Hepatocyte (in vitro differentiated cells): ENCODE measurements at regions not wholly inside any gene's neighbourhood (a gene's known extent, or its start where the extent isn't known, plus 50 kb on each side); places are given as distances from the start of the nearest gene placed in this dataset.
A peak's percentile ranks its signal among the peaks of the same experiment; 100 is the strongest.

Source experiments
- DNase-seq: peaks from one replicate; pipeline ENCODE4 v3.0.0-alpha.2; 2016; ENCODE audit warnings: low spot score
- H2AFZ ChIP-seq: fragments of 200-600 bp; sonication (generic); 2 replicates; pipeline ENCODE4 v1.6.0; 2016; ENCODE audit warnings: antibody characterized with exemption, mild to moderate bottlenecking
- H3K27ac ChIP-seq: fragments of 200-600 bp; sonication (generic); 2 replicates; pipeline ENCODE4 v1.5.1; 2016; ENCODE audit warnings: mild to moderate bottlenecking
- H3K27me3 ChIP-seq: fragments of 200-600 bp; sonication (generic); 2 replicates; pipeline ENCODE4 v1.6.1; 2016
- H3K36me3 ChIP-seq: fragments of 200-600 bp; sonication (generic); replicated peaks from 2 replicates; pipeline ENCODE4 v1.5.1; 2016; ENCODE audit warnings: low read depth; ENCODE audit not compliant: insufficient read depth
- H3K4me1 ChIP-seq: fragments of 200-600 bp; sonication (generic); 2 replicates; pipeline ENCODE4 v1.5.1; 2016; ENCODE audit warnings: mild to moderate bottlenecking, moderate library complexity; ENCODE audit not compliant: insufficient read depth
- H3K4me2 ChIP-seq: fragments of 200-600 bp; sonication (generic); 2 replicates; pipeline ENCODE4 v1.6.0; 2016
- H3K4me3 ChIP-seq: fragments of 200-600 bp; sonication (generic); 2 replicates; pipeline ENCODE4 v1.5.1; 2016; ENCODE audit warnings: mild to moderate bottlenecking
- H3K79me2 ChIP-seq: fragments of 200-600 bp; sonication (generic); 2 replicates; pipeline ENCODE4 v1.6.0; 2017; ENCODE audit warnings: mild to moderate bottlenecking
- H3K9me2 ChIP-seq: fragments of 200-600 bp; sonication (generic); replicated peaks from 2 replicates; pipeline ENCODE4 v1.6.0; 2017; ENCODE audit warnings: mild to moderate bottlenecking; ENCODE audit not compliant: insufficient read depth
- H3K9me3 ChIP-seq: fragments of 200-600 bp; sonication (generic); 2 replicates; pipeline ENCODE4 v1.5.1; 2016; ENCODE audit warnings: low read depth, mild to moderate bottlenecking
- H4K20me1 ChIP-seq: fragments of 200-600 bp; sonication (generic); 2 replicates; pipeline ENCODE4 v1.6.0; 2016; ENCODE audit warnings: mild to moderate bottlenecking; ENCODE audit not compliant: insufficient read depth, poor library complexity, severe bottlenecking
- CTCF ChIP-seq: fragments of 200-600 bp; sonication (generic); IDR thresholded peaks from 2 replicates; pipeline ENCODE4 v1.5.1; 2016; ENCODE audit warnings: antibody characterized with exemption, mild to moderate bottlenecking; ENCODE audit not compliant: poor library complexity
- EZH2 ChIP-seq: fragments of 200-600 bp; sonication (generic); IDR thresholded peaks from 2 replicates; pipeline ENCODE4 v1.6.1; 2016; ENCODE audit warnings: antibody characterized with exemption, mild to moderate bottlenecking, borderline replicate concordance
- EZH2phosphoT487 ChIP-seq: fragments of 200-600 bp; sonication (generic); IDR thresholded peaks from one replicate; pipeline ENCODE4 v1.6.1; 2018; ENCODE audit warnings: antibody characterized with exemption, mild to moderate bottlenecking, low read depth, moderate library complexity; ENCODE audit not compliant: unreplicated experiment, severe bottlenecking
- WGBS: methylation state at CpG from one replicate; pipeline ENCODE4 v1.1.6; 2016; ENCODE audit warnings: low lambda C conversion rate; ENCODE audit errors: missing lambda C conversion rate; 5-methylcytosine and 5-hydroxymethylcytosine counted together

- no peak for DNase-seq
- Histone ChIP-seq H3K9me2 (no peaks in the 10 kb centered on the region), H3K36me3 (no peaks in the 10 kb centered on the region), H3K79me2 (no peaks in the 10 kb centered on the region), H3K27ac (peak overlapping the region; percentile 34), H4K20me1 (no peaks in the 10 kb centered on the region), H2AFZ (no peak overlapping the region), H3K9me3 (no peaks in the 10 kb centered on the region), H3K4me2 (no peak overlapping the region), H3K4me3 (no peak overlapping the region), H3K27me3 (no peaks in the 10 kb centered on the region), H3K4me1 (no peaks in the 10 kb centered on the region)
- 79% methylated on average over 5 of the region's 5 CpGs for WGBS
- TF ChIP-seq EZH2 (no peak), CTCF (no peak), EZH2phosphoT487 (no peak)
Observed at GRCh38 chr11:113634940-113635575, 71.0 kb downstream of the TMPRSS5 start.

- 83% methylated on average over 2 of the region's 2 CpGs for WGBS
- H3K4me1 ChIP-seq, result no peaks in the 10 kb centered on the region
- H4K20me1 ChIP-seq, result no peaks in the 10 kb centered on the region
- H3K9me2 ChIP-seq, result no peaks in the 10 kb centered on the region
- H3K9me3 ChIP-seq, result no peaks in the 10 kb centered on the region
- no peak overlapping the region for H3K27ac ChIP-seq
- no peak overlapping the region for H2AFZ ChIP-seq
- H3K4me2 ChIP-seq, result no peak overlapping the region
- no peaks in the 10 kb centered on the region for H3K27me3 ChIP-seq
- no peak for DNase-seq
- TF ChIP-seq CTCF (no peak), EZH2phosphoT487 (no peak), EZH2 (no peak)
- no peak overlapping the region for H3K4me3 ChIP-seq
- no peaks in the 10 kb centered on the region for H3K36me3 ChIP-seq
- no peaks in the 10 kb centered on the region for H3K79me2 ChIP-seq
Observed at GRCh38 chr11:113632981-113633380, 73.1 kb downstream of the TMPRSS5 start.

- Histone ChIP-seq H3K4me3 (no peak overlapping the region), H4K20me1 (no peaks in the 10 kb centered on the region), H3K27me3 (no peaks in the 10 kb centered on the region), H3K36me3 (no peaks in the 10 kb centered on the region), H3K9me2 (no peaks in the 10 kb centered on the region), H3K9me3 (no peaks in the 10 kb centered on the region), H3K4me1 (no peaks in the 10 kb centered on the region), H2AFZ (no peak overlapping the region), H3K27ac (no peak overlapping the region), H3K4me2 (no peak overlapping the region), H3K79me2 (no peaks in the 10 kb centered on the region)
- WGBS, result 93% methylated on average over 8 of the region's 8 CpGs
- TF ChIP-seq EZH2phosphoT487 (no peak), EZH2 (no peak), CTCF (no peak)
- DNase-seq, result no peak
Observed at GRCh38 chr11:113629562-113629961, 76.5 kb downstream of the TMPRSS5 start.

GRCh38 chr11:113628912-113629311, 77.2 kb downstream of the TMPRSS5 start:
- 54% methylated on average over 2 of the region's 2 CpGs for WGBS

More at GRCh38 chr11:113628912-113629311, 77.2 kb downstream of the TMPRSS5 start:
- TF ChIP-seq CTCF (no peak), EZH2phosphoT487 (no peak), EZH2 (no peak)
- Histone ChIP-seq H3K4me1 (no peaks in the 10 kb centered on the region), H3K27me3 (no peaks in the 10 kb centered on the region), H3K9me2 (no peaks in the 10 kb centered on the region), H2AFZ (no peak overlapping the region), H3K4me3 (no peak overlapping the region), H3K4me2 (no peak overlapping the region), H3K79me2 (no peaks in the 10 kb centered on the region), H3K36me3 (no peaks in the 10 kb centered on the region), H4K20me1 (no peaks in the 10 kb centered on the region), H3K27ac (no peak overlapping the region), H3K9me3 (no peaks in the 10 kb centered on the region)
- DNase-seq, result no peak
